HG02759 (cell line): ENCODE measurements at regions not wholly inside any gene's neighbourhood (a gene's known extent, or its start where the extent isn't known, plus 50 kb on each side); places are given as distances from the start of the nearest gene placed in this dataset.

Experiments used
- ATAC-seq: cut with Tn5 transposase; IDR thresholded peaks from one replicate; pipeline ENCODE4 v1.9.1; 2021; ENCODE audit warnings: mild to moderate bottlenecking, moderate library complexity; ENCODE audit not compliant: unreplicated experiment

DNA sequence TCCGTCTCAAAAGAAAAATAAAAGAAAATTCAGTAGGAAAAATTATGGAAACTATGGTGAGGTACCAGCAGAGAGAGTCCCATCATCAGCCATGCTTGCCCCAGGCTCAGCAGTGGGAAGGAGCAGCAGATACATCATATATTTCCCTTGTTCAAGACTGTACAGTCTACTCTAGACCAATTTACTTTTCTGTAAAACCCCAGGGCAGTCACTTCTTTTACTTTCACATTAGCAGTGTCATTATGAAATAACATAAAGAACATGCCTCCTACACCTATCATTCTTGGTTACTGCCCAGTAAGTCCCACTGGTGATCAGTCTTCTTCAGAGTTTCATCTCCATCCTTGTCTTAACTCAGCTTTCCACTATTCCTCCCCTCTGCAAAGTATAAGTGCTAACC is 1145.0 kb downstream of the MAT2B start:
- no peak for ATAC-seq

DNA sequence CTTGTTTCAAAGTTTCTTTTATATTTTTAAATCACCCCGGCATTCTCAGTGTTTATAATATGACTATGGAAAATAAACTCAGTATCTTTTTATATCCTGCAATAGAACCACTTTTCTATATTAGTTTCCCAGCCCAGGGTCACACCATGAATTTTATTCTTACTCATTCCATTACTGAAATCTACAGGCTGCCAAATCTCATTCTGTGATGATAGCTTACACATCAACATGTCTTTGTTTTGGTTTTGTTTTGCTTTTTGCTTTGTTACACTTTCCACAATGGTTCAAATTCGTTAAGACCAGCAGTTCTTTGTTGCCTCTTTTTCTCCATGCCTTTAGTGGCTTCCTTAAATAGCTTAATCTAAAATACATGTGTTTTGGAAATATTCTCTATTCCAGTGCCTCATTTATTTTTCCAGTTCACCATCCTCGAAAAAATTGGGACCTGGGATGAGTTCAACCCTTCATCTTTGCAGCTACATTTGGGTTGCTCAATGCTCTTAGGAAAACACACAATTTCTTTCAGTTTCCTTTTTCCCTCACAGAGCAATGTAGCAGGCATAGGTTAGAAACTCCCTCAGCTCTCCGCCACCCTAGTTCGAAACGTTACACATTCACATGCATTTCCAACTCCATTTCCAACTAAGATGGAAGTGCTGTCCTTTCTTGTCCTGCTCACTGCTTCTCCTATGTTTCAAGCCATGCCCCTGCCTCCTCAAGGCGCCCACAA is 1146.3 kb downstream of the MAT2B start:
- ATAC-seq = no peak

DNA sequence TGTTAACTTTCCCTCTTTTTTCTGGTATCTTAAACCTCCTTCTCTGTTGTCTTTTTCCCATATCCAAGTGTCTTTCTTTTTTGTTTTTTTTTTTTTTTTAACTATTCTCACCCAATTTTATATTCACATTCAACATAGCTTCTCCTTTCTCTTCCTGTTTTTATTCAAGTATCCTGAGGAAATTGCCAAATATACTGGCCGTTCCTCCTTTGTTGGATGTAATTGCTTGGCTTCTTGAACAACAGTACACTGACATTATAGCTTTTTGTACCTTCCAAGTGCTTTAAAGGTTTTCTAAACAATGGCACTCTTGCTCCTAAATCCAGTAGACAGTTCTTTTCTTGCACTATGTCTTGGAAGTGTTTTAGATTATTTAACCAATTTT is 1146.8 kb downstream of the MAT2B start:
- no peak for ATAC-seq

DNA sequence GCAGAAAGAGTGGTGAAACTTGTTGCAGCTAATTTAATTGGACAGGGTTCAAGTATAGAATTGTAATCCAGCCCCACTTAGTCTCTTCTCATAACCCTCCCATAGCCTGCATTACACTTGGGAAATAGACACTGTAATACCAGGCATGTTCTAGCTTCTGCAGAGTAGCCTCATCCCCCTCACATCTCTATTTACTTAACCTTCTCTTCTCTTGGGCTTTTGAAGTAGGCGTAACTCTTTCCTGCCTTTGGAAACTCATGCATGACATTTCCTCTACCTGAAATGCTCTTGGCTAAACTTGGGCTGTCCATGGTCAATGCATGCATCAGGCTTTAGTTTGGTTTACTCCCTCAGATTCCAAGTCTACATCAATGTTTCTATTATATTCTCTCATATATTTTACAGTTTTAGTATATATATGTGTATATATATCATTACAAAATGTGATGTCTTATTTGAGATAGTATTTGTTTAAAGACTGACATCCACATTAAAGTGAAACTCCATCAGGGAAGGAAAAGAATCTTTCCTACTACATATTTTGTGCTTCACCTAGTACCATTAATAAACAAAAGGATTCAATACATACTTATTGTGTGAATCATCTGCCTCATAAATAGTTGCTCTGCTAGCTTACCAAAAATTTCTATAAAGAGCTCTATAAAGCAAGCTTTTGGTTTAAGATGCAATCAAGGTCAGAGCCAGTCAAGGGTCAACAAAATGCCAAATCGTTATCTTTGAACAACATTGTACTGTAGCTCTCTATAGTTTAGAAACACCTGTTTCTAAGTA is 1158.0 kb downstream of the MAT2B start:
- ATAC-seq = no peak

DNA sequence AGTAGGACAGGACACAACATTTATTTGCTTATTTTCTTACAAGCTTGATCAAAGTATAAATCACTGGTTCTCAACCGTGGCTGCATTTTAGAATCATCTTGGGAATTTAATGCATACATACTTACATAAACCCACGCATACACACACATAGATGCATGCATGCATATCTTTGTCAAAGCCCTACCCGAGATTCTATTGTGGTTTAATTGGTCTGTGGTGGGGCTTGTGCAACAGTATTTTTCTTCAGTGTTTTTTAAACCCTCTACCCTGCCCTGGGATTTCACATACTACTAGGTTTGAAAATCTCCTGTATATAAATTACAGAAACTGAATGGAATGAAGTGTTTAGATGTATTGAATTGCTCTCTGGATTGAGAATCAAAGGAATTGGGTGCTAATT is 1166.2 kb downstream of the MAT2B start:
- ATAC-seq = no peak

DNA sequence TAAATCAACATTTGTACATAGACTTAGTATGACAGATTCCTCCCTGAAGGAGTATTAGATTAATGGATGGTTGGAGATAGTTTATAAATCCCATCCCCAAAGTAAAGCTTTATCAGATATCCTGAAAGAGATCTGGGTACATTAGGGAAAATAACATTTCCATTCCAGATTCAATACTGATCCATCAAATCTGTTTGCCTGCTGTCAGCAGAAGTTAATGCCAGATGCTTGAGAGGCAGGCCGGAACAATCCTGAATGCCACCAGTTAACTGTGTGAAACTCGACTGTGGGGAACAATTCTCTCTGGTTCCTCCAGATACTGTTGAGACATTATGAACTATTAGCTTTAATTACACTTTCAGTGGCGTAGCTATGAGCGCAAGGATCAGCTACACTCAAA is 1166.8 kb downstream of the MAT2B start:
- ATAC-seq = no peak

DNA sequence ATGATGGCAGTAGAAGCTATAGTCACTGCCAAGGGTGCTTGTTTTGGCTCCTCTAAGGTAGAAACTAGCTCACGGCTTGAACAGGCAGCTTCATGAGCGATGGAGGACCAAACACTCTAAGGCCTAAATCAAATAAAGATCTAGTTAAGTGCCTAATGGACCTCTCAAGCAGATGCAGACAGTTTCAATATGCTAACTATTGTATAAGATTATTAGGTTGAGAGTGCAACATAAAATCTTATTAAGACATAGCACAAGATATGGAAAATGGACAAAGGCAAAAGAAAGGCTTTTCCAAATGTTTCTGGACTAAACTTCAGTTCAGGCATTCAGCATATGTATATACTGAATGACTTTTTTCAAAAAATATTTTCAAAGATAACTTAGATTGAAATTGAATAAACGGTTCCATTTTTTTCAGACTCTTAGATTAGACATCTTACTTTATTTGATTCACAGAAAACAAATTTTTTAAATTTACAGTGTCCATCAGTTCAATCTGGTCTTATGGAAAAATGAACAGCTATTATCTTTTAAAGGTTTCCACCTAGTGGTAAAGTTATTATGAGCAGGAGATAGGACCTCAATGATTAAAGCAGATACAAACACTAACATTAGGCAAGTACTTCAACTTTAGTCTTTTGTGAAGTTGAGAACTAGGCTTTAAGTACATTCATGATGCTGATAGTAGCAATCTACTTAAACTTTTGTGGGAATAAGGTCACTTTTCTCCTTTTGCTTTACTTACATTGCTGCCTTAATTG is 1167.7 kb downstream of the MAT2B start:
- ATAC-seq = no peak

DNA sequence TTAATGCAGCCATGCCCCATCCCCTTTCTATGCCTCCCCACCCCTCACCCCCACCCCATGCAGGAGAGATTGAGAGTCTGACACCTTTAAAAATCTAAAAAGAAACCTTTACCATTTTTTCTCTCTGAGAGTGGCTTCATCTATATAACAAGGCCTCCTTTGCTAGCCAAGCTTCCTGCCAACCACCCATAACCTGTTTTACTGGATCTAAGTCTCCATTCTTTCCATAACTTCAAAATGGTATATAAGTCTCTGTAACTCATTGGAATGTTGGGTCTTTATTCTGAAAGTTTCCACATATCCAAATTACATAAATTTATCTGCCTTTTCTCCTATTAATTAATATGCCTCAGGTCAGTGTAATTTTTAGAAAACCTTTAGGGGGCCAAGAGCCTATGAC is 1174.0 kb downstream of the MAT2B start:
- no peak for ATAC-seq

DNA sequence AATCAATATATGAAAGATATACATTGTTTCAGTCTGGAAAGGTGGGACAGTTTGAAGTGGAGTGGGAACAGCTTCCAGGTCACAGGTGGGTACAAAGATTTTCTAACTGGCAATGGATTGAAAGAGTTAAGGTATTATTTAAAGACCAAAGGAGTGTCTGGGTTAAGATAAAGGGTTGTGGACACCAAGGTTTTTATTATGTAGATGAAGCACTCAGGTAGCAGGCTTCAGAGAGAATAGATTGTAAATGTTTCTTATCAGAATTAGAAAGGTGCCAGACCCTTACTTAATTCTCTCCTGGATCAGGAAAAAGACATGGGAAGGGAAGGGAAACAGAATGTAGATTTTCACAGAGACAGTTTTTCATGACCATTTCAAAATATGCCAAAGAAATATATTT is 1174.8 kb downstream of the MAT2B start:
- no peak for ATAC-seq

DNA sequence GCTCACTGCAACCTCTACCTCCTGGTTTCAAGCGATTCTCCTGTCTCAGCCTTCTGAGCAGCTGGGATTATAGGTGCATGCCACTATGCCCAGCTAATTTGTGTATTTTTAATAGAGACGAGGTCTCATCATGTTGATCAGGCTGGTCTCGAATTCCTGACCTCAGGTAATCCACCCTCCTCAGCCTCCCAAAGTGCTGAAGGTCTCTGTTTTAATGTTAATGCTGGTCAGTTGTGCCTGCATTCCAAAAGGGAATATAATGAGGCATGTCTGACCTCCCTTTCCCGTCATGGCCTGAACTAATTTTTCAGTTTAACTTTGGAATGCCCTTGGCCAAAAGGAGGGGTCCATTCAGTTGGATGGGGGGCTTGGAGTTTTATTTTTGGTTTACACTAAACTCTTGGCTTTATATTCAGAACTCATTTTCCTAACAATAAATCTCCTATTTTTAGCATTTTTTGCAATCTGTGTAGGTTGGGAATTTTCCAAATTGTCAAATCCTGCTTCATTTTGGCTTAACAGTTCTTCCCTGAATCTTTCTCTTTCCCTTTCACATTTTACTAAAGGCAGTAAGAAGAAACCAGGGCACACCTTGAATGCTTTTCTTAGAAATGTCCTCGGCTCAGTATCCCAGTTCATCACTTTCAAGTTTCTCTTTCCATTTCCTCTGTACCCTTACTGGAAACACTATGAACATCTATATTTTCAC is 1175.5 kb downstream of the MAT2B start:
- no peak for ATAC-seq

DNA sequence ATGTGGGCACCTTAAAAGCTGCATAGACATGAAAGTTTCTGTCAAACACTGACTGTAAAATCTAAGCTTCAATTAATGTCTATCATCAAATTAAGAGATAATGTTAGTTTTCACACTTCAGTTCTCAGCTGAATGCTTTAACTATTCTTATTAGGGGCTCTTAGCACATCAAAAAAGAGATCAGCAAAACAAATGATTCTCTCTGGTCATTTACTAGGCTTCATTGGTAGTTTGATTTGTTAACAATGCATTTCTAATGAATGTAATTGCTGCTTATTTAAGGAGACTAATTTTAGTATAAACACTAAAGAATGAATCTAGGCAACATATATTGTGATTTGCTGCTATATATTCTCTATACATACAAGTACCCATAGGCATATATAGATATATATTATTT is 1182.0 kb downstream of the MAT2B start:
- ATAC-seq = no peak

DNA sequence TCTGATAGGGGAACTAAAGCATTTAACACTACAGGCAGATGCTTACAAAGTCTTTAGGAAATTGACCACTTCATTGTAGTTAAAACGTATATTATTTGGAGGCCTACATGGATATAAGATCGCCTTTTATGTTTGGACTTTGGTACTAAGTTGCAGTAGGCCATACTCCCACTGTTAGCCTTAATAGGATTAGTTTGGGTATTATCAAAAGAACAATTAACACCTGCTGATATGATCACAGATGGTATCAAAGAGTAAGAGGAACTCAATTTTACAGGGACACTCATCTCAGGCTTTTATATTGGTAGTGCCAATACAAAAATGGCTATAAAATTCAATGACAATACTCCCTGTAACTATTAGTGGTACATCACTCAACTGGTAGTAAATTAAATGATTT is 1183.0 kb downstream of the MAT2B start:
- no peak for ATAC-seq

DNA sequence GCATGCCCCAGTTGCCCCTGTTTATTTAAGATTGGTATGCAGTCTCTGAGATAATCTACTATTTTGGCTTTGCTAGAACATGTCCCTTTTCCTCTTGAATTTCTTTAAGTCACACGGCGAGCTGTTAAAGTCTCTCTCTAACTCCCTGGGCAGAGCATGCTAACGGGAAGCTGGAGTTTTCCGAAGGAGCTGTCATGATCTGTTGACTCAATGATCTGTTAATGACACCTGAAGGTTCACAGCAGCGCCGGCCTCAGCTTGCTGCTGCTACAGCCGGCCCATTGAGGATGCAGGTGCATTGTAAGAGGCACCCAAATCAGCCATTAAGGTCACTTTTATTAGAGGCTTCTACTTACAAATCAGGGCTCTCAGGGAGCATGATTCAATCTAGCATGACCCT is 1203.4 kb downstream of the MAT2B start:
- no peak for ATAC-seq

DNA sequence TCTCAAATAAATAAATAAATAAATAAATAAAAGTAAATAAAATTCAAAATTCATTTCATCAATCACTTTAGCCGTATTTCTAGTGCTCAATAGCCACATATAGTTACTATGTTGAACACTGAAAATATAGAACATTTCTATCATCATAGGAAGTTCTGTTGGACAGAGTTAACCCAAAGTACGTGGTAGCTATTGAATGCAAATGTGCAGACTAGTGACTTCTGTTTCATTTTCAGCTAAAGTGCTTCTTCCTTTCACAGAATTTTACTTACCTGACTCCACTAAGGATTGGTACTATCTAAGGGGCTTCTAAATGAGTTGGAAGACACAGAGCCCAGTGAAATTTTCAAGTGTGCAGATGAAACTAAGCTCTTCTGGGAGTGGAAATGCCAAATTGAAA is 1208.3 kb downstream of the MAT2B start:
- ATAC-seq = no peak

DNA sequence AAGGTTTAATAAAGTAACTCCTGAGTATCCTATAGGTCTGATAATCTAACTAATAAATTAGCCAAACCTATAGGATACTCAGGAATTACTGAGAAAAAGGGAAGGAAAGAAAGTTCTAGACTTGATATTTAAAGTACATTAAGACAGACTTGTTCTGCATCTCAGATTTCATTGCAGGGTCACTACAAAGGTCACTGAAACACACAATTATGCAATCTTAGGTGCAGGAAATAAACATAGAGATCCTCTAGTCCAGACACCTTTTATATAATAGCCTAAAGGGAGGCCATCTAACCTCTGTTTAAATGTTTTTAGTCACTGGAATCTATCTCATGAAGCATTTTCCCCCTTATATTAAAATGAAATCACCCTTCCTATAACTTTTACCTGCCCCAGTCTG is 1215.7 kb downstream of the MAT2B start:
- ATAC-seq = no peak

DNA sequence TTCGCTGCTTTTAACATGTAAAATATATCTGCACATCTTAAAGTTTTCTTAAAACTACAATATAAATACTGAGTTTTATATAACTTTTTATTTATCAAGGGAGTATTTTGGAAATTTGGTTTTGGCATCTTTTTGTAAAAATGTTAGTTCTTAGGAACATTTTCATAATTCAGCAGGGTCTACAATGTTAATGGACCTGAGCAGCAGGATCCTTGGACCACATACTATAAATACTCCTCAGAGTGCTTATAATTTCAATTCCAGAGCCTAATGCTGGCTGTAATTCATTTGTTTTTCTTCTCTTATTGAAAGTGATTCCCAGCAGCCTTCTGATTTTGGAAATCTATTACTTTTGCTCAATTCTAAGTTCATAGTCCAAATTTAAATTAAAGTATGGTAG is 1216.2 kb downstream of the MAT2B start:
- ATAC-seq = no peak

DNA sequence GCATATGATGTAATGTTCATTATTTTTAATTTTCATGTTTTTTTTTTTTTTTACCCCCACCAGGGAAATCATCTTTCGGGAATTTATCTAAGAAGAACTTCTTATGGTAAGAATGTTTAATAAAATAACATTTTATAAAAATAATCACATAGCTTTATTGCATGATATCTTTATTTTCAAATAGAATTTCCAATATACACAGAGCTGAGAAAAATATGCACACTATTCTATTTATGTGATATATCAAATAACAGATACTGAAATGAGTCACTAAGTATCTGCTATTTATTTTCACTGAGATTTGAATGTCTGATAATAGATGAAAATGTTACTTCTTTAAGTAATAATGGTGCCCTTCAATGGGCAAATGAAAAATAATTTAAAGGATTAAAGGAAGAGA is 1217.3 kb downstream of the MAT2B start:
- ATAC-seq = no peak

DNA sequence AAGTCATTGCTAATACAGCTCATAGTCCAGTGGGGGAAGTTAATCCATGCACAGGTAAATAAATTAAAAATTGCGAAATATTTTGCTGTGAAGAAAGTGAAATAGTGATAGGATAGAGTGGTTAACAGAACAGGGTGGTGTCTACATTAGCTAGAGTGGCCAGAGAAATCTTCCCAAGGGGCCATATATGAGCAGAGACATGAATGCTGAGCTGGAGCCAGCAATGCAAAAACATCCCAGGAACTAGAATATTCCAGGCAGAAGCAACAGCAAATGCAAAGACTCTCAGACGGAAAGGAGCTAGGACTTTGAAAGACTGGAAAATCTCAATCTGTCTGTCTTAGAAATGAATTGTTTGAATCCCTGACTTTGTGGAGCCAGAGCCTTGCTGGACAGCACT is 1221.6 kb downstream of the MAT2B start:
- ATAC-seq = no peak

DNA sequence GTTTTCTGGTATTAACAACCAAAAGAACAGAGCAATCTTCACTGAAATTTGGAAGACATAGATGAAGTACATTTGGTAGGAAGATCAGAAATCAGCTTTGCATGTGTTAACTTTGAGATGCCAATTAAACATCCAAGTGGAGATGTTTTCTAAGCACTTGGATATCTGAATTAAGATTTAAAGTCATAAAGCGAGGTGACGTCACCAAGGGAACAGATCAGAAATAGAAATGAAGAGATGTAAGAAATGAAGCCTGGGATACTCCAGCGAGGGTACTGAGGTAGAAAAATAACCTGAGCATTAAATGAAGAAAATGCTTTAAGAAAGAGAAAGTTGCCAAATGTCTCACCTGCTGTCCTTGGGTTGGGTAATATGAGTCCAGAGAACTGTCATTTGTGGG is 1223.3 kb downstream of the MAT2B start:
- ATAC-seq = no peak

DNA sequence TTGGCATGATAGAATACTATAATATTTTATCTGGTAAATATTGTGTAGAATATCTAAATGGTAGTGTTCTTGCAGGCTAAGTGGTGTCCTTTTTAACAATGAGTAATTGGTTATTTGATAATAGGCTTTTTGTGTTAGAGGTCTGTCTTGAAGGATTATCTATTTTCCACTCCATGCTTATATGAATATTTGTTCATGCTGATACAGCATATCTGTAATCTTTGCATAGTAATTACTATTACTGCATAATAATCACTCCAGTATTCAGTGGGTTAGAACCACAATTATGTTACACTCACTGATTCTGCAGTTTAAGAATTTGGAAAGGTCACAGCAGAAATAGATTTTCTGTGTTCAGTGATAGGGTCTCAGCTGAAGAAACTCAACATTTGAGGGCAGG is 1229.9 kb downstream of the MAT2B start:
- ATAC-seq = no peak

DNA sequence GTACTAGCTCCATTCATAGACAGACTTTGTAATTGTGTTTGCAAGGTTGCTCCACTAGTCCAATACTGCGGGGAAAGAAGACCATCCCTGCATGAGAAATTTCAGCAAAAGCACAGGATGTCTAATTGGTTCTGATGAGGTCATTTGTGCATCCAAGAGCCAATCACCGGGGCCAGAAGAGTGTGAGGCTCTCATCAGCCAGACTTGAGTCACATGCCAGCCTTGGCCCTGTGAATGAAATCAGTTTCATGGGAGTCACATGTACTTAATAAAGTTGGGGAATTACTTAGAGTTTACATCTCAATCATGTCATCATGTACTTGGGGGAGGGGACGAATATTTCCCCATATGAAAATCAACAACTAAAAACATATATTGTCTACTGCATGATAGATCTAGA is 1236.0 kb downstream of the MAT2B start:
- peak; percentile 43 for ATAC-seq
